ENCODE measurements at regions not wholly inside any gene's neighbourhood (a gene's known extent, or its start where the extent isn't known, plus 50 kb on each side); places are given as distances from the start of the nearest gene placed in this dataset.

GRCh38 chr1:55478742-55479141 lies 263.6 kb upstream of the USP24 start:
- H2BK20ac ChIP-seq (ENCODE audit: low read length): no peak overlapping the region
- H4K8ac ChIP-seq (ENCODE audit: extremely low read depth, insufficient read depth, low read length): no peak overlapping the region
- H3K56ac ChIP-seq (replicated peaks; ENCODE audit: insufficient read length, low read depth, low read length): no peak overlapping the region
- ChIA-PET POLR2A (ENCODE audit: partially characterized antibody) (no interaction called here), CTCF (ENCODE audit: partially characterized antibody) (interaction anchor here (0.7 to 2.3 kb wide), 34 partner anchors 8 to 1101 kb away, joined by 3 to 14 read pairs (median 4); partner anchors contain the start of gene PLPP3)
- H4K20me1 ChIP-seq (replicated peaks in 1 of 2; ENCODE audit: control insufficient read depth in 1 of 2, insufficient read depth in 2 of 2, low read length in 2 of 2): no peaks in the 10 kb centered on the region
- no peaks in the 10 kb centered on the region for H3K27me3 ChIP-seq (replicated peaks in 1 of 4; ENCODE audit: control insufficient read depth in 3 of 4, extremely low read depth in 1 of 4, insufficient read depth in 3 of 4, low read length in 3 of 4)
- FAIRE-seq: no peak
- no peaks in the 10 kb centered on the region for H3K4me1 ChIP-seq (replicated peaks in 1 of 4; ENCODE audit: control insufficient read depth in 3 of 4, insufficient read depth in 4 of 4, low read length in 3 of 4)
- H4K5ac ChIP-seq (ENCODE audit: insufficient read length, low read depth, low read length): no peak overlapping the region
- no peaks in the 10 kb centered on the region for H3K79me2 ChIP-seq (ENCODE audit: control insufficient read depth in 1 of 2, insufficient read depth in 2 of 2, low read length in 2 of 2)
- H3K9ac ChIP-seq (replicated peaks in 1 of 4; ENCODE audit: extremely low read depth in 1 of 4, low read depth in 3 of 4, low read length in 3 of 4): no peak overlapping the region
- H3K9me3 ChIP-seq (ENCODE audit: insufficient read depth in 2 of 2, low read depth in 1 of 2, low read length in 1 of 2): no peaks in the 10 kb centered on the region
- H3K4me2 ChIP-seq (ENCODE audit: insufficient read depth in 1 of 2, low read depth in 2 of 2, low read length in 2 of 2): no peak overlapping the region
- no peak overlapping the region for H4K91ac ChIP-seq (replicated peaks; ENCODE audit: insufficient read length, low read length)
- no peak overlapping the region for H3K27ac ChIP-seq (ENCODE audit: low read depth, low read length)
- H2BK12ac ChIP-seq (ENCODE audit: low read depth, low read length): no peak overlapping the region
- no peak for DNase-seq (ENCODE audit: low read depth in 1 of 2, low spot score in 2 of 2)
- WGBS, 2 experiments (ENCODE audit: extremely low coverage in 1 of 2, insufficient coverage in 1 of 2, insufficient read length in 1 of 2, insufficient replicate concordance in 2 of 2, low coverage in 1 of 2, low lambda C conversion rate in 2 of 2, missing lambda C conversion rate in 1 of 2): 84% methylated on average over 2 of the region's 2 CpGs; no CpG with 5 or more reads in 1 of the 2 experiments
- H2AFZ ChIP-seq (ENCODE audit: low read length): no peak overlapping the region
- H3K14ac ChIP-seq (ENCODE audit: insufficient read length): no peak overlapping the region
- H3K18ac ChIP-seq (ENCODE audit: extremely low read depth, low read length): no peak overlapping the region
- H3K36me3 ChIP-seq (ENCODE audit: control insufficient read depth in 2 of 4, insufficient read depth in 4 of 4, low read length in 3 of 4): no peaks in the 10 kb centered on the region
- no peak overlapping the region for H2BK5ac ChIP-seq (ENCODE audit: low read depth, low read length)
- H3K23me2 ChIP-seq (ENCODE audit: low read depth, low read length): no peaks in the 10 kb centered on the region
- no peak for TF ChIP-seq TBP (IDR thresholded peaks at IDR 0.05; ENCODE audit: low read depth, low read length)
- no peak for TF ChIP-seq CHD1 (IDR thresholded peaks at IDR 0.05; ENCODE audit: low read depth, low read length)
- no peak for TF ChIP-seq ATF2 (IDR thresholded peaks at IDR 0.05; ENCODE audit: low read length)
- no peak for TF ChIP-seq GABPA (IDR thresholded peaks at IDR 0.05; ENCODE audit: borderline replicate concordance, insufficient read depth, low read length)
- no peak for TF ChIP-seq SAP30 (IDR thresholded peaks at IDR 0.05; ENCODE audit: insufficient read depth, insufficient replicate concordance, low read length)
- no peak for TF ChIP-seq RFX5 (IDR thresholded peaks at IDR 0.05; ENCODE audit: borderline replicate concordance, low read depth, low read length)
- peak; percentile 57 to 61 for TF ChIP-seq RAD21 (IDR thresholded peaks at IDR 0.05 in 1 of 2, conservative IDR thresholded peaks at IDR 0.05 in 1 of 2; ENCODE audit: low read depth in 2 of 2, low read length in 2 of 2)
- no peak overlapping the region for H2BK120ac ChIP-seq (replicated peaks; ENCODE audit: low read depth, low read length)
- H2AK5ac ChIP-seq (ENCODE audit: low read depth, low read length): no peak overlapping the region
- H3K79me1 ChIP-seq (ENCODE audit: low read depth, low read length): no peaks in the 10 kb centered on the region
- H3K23ac ChIP-seq (ENCODE audit: insufficient read length): no peak overlapping the region
- H2BK15ac ChIP-seq (ENCODE audit: low read length): no peak overlapping the region
- H3K4ac ChIP-seq (replicated peaks; ENCODE audit: insufficient read length, low read depth, low read length): no peak overlapping the region
- no peak overlapping the region for H3K4me3 ChIP-seq (ENCODE audit: extremely low read depth in 1 of 4, insufficient read depth in 2 of 4, low read depth in 3 of 4, low read length in 4 of 4)
